HG03565 (cell line): ENCODE measurements at regions not wholly inside any gene's neighbourhood (a gene's known extent, or its start where the extent isn't known, plus 50 kb on each side); places are given as distances from the start of the nearest gene placed in this dataset.

Experiments
- ATAC-seq: cut with Tn5 transposase; IDR thresholded peaks from one replicate; pipeline ENCODE4 v1.9.1; 2021; ENCODE audit warnings: mild to moderate bottlenecking, moderate library complexity; ENCODE audit not compliant: unreplicated experiment

DNA sequence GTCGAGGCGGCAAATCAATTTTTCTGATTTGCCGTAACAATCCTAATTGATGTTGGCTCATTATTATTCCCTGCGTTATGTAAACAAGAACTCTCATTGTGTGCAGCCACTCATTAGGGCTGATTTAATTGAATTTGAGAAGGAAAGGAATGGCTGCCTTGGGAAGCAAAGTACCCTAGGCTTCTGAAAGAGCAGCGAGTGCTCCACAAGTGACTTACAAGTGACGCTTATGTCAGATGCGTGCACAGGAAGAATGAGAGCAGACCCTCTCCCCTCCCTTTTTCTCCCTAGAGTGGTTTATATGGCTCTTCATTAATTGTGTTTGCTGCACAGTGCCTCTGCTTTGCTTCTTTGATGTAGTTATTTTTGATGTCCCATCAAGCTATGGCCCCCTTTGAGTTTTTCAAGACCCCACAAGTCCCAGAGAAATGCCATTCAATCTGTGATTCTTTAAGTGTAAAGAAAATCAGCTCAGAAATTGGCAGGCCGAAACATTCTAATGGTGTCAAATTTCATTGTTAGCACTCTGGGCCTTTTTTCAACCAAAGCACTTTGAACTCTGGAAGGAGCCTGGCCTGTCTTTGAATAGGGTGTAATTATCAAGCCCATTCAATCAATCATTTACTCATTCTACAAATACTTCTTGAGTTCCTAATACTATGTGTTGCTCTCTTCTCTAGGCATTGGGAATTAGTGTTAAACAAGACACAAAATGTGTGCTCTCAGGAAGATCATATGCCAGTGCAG is 86.8 kb upstream of the VAV3 start:
- no peak for ATAC-seq

- no peak for ATAC-seq
Measured at GRCh38 chr1:108050911-108051629, 86.1 kb upstream of the VAV3 start.

GRCh38 chr1:108050158-108050557 is 85.2 kb upstream of the VAV3 start:
- no peak for ATAC-seq

GRCh38 chr1:108049178-108049819 is 84.3 kb upstream of the VAV3 start:
- no peak for ATAC-seq

- no peak for ATAC-seq
Measured at GRCh38 chr1:108048301-108049177, 83.6 kb upstream of the VAV3 start.

DNA sequence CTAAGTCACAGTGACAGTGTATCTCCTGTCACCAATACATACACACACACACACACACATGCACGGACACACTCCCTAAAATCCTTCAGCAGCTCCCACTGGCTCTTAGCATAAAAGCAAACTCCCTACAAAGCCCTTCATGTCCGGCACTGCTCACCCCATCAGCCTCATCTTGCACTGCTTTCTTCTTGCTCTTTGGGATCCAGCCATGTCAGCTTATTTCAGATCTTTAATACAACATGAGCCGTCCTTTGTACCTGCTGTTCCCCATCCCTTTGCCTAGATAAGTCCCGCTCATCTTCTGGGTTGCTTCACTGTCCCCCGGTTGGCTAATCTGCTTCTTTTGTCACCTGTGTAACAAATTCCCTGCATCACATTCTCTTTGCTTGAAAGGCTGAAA is 82.1 kb upstream of the VAV3 start:
- ATAC-seq, result no peak

DNA sequence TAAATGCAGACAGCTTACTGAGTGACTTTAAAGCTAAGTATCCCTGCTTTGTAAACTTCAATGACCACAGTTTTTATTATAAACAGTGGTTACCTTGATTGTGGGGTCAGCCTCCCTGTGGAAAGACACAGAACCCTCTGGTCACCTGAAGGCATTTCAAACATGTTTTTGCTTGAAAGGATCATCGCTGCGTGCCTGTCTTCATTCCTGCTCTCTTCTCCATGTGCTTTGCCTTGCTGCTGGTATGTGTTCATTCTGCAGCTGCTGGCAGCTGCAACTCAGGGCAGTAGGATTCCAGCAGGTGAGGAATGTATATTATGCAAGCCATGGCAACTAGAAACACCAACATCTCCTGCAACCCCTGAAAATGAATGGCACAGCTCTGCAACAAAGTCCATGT is 81.0 kb upstream of the VAV3 start:
- ATAC-seq, result no peak

GRCh38 chr1:108045460-108045859 is 80.5 kb upstream of the VAV3 start:
- ATAC-seq, result no peak

- ATAC-seq, result no peak
Measured at GRCh38 chr1:108044318-108044717, 79.3 kb upstream of the VAV3 start.

GRCh38 chr1:108043707-108044106 is 78.7 kb upstream of the VAV3 start:
- ATAC-seq, result peak; percentile 61

DNA sequence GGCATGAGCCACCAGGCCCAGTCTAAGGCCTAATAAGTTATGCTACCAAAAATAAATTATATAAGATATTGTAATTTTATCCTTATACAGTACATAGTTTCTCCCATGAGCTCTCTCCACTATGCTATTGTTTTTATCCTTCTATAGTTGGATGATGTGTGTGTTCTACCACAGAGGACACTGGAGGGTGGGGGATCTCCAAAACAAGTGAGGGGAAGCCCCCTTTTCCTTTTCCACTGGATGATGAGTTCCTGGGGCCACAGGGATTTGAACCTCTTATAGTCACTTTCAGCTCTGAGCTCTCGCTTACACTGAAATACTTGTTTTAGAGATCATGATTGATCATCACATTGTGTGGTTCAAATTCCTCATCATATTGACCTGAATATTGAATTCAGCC is 77.6 kb upstream of the VAV3 start:
- ATAC-seq, result no peak

DNA sequence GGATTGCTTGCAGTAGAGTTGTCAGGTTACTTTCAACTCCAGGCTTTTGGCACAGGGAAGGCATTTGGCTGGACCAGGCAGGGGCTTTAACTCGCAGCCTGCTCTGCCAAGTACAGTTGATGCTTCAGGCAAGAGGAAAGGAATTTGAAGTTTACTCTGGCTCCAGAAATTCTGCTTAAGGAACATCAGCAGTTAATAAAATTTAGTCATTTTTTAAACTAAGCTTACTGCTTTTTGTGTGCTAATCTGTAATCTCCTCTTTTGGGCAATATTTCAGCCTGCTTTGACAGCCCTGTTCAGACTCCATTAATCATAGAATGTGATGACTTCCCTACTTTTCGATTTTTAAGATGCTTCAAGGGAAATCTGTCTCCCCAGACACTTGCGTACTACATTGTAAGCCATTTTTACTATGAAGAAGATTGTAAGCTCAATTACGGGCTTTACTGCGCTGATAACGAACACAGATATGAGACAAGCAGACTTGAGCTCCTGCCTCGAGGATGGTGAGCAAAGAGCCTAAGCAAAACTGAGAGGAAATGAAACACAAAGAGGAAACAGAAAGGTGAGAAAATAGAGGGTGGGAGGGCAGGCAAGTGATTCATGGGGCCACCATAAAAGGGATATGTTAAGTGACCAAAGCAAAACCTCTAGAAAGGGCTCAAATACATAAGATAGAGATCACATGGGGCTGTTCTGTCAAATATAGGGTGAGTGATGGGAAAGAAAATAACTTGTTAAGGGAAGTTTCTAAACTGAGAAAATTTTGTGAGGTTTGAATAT is 76.6 kb upstream of the VAV3 start:
- no peak for ATAC-seq

GRCh38 chr1:108038653-108039236 is 73.8 kb upstream of the VAV3 start:
- no peak for ATAC-seq

DNA sequence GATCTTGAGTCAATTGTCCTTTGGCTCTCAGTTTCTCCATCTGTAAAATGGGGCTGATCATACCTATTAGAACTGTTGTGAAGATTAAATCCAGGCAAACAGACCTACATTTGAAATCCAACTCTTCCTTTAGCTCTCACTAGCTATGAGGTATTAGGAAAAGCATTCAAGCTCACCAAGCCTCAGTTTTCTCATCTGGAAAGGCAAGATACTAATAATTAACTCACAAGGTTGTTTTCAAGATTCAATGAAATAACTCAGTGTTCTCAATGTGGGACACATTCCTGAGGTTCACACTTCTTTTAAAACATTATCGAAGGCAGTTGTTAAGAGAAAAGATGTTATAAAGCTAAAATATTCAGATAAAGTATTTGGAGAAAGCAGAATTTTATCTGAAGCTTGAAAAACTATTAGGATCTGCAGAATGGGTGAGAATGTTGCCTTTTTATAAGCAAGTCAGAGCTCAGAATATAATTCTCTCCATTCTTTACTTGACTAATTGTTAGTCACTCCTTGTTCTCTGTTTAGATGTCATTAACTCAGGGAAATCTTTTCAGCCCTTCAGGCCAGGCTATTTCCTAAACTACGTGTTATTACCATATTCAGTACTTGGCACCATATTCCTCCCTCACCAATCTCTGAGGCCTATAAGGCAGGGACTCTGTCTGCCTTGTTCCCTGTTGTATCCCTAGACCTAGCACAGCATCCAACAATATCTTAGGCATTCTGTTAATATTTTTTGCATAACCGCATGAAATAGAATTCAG is 72.0 kb upstream of the VAV3 start:
- ATAC-seq, result no peak

- no peak for ATAC-seq
Measured at GRCh38 chr1:108034396-108034795, 69.4 kb upstream of the VAV3 start.

GRCh38 chr1:108033550-108033951 is 68.6 kb upstream of the VAV3 start:
- ATAC-seq, result no peak

GRCh38 chr1:108028841-108029388 is 63.9 kb upstream of the VAV3 start:
- ATAC-seq, result no peak

DNA sequence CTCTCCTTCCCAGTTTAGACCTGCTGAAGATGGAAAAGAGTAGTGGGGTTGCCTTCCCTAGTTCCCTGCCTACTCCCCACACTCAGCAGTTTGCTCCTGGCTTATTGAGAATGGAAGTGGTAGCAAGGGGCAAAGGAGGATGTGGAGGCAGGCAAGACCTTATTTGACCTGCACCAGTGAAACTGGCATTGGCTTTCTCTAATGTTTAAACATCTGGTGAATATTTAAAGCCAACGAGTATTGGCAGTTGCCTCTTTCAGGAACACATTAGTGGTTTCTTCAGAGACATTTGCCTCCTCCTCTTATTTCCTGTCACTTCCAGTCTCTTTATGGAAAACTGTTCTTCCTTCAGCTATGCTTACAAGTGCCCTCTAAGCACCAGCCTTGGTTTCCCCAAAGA is 62.4 kb upstream of the VAV3 start:
- ATAC-seq, result no peak

- ATAC-seq, result no peak
Measured at GRCh38 chr1:108017698-108018097, 52.7 kb upstream of the VAV3 start.
